IMR-90 (cell line): ENCODE measurements at regions not wholly inside any gene's neighbourhood (a gene's known extent, or its start where the extent isn't known, plus 50 kb on each side); places are given as distances from the start of the nearest gene placed in this dataset.

Experiments used
- ATAC-seq: fragments of 200-7000 bp; cut with Tn5 transposase; 2 replicates; pipeline ENCODE4 v1.9.1; 2020; ENCODE audit warnings: low read depth, mild to moderate bottlenecking, moderate library complexity
- BruUV-seq: library from RNA; stranded (reverse); fragments of 400-500 nt; replicated peaks from 2 replicates; lab custom pipeline; 2021; lab: Mats Ljungman, UMichigan
- CTCF ChIA-PET: fragments of 300-600 bp; formaldehyde crosslinking; extraction: SDS; loops from one replicate; lab custom pipeline; 2021; ENCODE audit warnings: antibody characterized with exemption; lab: Yijun Ruan, JAX
- POLR2A ChIA-PET: fragments of 300-600 bp; sonication (Branson Sonifier 250); formaldehyde crosslinking; loops from one replicate; lab custom pipeline; 2022; ENCODE audit warnings: antibody characterized with exemption; ENCODE audit not compliant: unreplicated experiment; lab: Charles Lee
- DNase-seq: peaks from one replicate; pipeline ENCODE4 v3.0.0; 2013
- H2AFZ ChIP-seq: replicated peaks from 2 replicates; pipeline ENCODE3; 2013; ENCODE audit warnings: low read length, mild to moderate bottlenecking; ENCODE audit not compliant: poor library complexity
- H2AK5ac ChIP-seq: 2 replicates; pipeline ENCODE4 v1.6.1; 2013; ENCODE audit warnings: low read depth, low read length, inconsistent platforms
- H2AK9ac ChIP-seq: replicated peaks from 2 replicates; pipeline ENCODE3; 2013; ENCODE audit warnings: mild to moderate bottlenecking, low read depth, low read length, moderate library complexity; ENCODE audit not compliant: poor library complexity
- H2BK120ac ChIP-seq: 2 replicates; pipeline ENCODE4 v1.6.1; 2013; ENCODE audit warnings: low read depth, low read length, inconsistent platforms
- H2BK15ac ChIP-seq: 3 replicates; pipeline ENCODE4 v1.6.1; 2013; ENCODE audit warnings: low read depth, low read length, inconsistent platforms
- H2BK20ac ChIP-seq: 2 replicates; pipeline ENCODE4 v1.6.1; 2013; ENCODE audit warnings: low read depth, mild to moderate bottlenecking, inconsistent platforms, low read length, moderate library complexity
- H2BK5ac ChIP-seq: 2 replicates; pipeline ENCODE4 v1.6.1; 2013; ENCODE audit warnings: mild to moderate bottlenecking, low read depth, low read length, inconsistent platforms; ENCODE audit not compliant: poor library complexity, severe bottlenecking
- H3K14ac ChIP-seq: replicated peaks from 2 replicates; pipeline ENCODE4 v1.6.1; 2013; ENCODE audit warnings: low read depth, low read length, inconsistent platforms
- H3K18ac ChIP-seq: 2 replicates; pipeline ENCODE4 v1.6.1; 2013; ENCODE audit warnings: low read depth, low read length, control low read depth
- H3K23ac ChIP-seq: 2 replicates; pipeline ENCODE4 v1.6.1; 2013; ENCODE audit warnings: low read depth, low read length, inconsistent platforms
- H3K27ac ChIP-seq: 2 replicates; pipeline ENCODE4 v1.5.1; 2013; ENCODE audit warnings: mild to moderate bottlenecking, control low read depth, low read length; ENCODE audit not compliant: insufficient read depth
- H3K27me3 ChIP-seq: 2 replicates; pipeline ENCODE4 v1.6.1; 2013; ENCODE audit warnings: low read length; ENCODE audit not compliant: control insufficient read depth, insufficient read depth
- H3K36me3 ChIP-seq: 2 replicates; pipeline ENCODE4 v1.6.1; 2013; ENCODE audit warnings: low read length, mixed read lengths; ENCODE audit not compliant: control insufficient read depth, insufficient read depth
- H3K4ac ChIP-seq: 2 replicates; pipeline ENCODE4 v1.6.1; 2013; ENCODE audit warnings: low read depth, low read length, inconsistent platforms
- H3K4me1 ChIP-seq: 2 replicates; pipeline ENCODE4 v1.6.1; 2013; ENCODE audit warnings: low read length, mixed read lengths; ENCODE audit not compliant: control insufficient read depth, insufficient read depth
- H3K4me2 ChIP-seq: 2 replicates; pipeline ENCODE4 v1.6.1; 2013; ENCODE audit warnings: low read depth, mild to moderate bottlenecking, control low read depth, low read length, moderate library complexity
- H3K4me3 ChIP-seq: 2 replicates; pipeline ENCODE4 v1.5.1; 2013; ENCODE audit warnings: low read depth, mild to moderate bottlenecking, control low read depth, low read length, moderate library complexity; ENCODE audit not compliant: insufficient read depth
- H3K56ac ChIP-seq: 2 replicates; pipeline ENCODE4 v1.6.1; 2013; ENCODE audit warnings: low read length, inconsistent platforms; ENCODE audit not compliant: insufficient read depth; ENCODE audit errors: extremely low read depth
- H3K79me1 ChIP-seq, 2 experiments: 2 replicates each; pipeline ENCODE4 v1.6.1; 2013; ENCODE audit warnings: low read length in 2 of 2, inconsistent platforms in 1 of 2, low read depth in 1 of 2
- H3K9ac ChIP-seq: 2 replicates; pipeline ENCODE4 v1.6.1; 2013; ENCODE audit warnings: low read depth, low read length, control low read depth
- H3K9me1 ChIP-seq: 2 replicates; pipeline ENCODE4 v1.6.1; 2013; ENCODE audit warnings: low read length, inconsistent platforms; ENCODE audit not compliant: insufficient read depth
- H3K9me3 ChIP-seq: 2 replicates; pipeline ENCODE4 v1.6.1; 2013; ENCODE audit warnings: low read length; ENCODE audit not compliant: control insufficient read depth, insufficient read depth
- H4K20me1 ChIP-seq: 2 replicates; pipeline ENCODE4 v1.6.1; 2013; ENCODE audit warnings: low read length, inconsistent platforms; ENCODE audit not compliant: insufficient read depth
- H4K5ac ChIP-seq: 2 replicates; pipeline ENCODE4 v1.6.1; 2013; ENCODE audit warnings: mild to moderate bottlenecking, low read depth, low read length, control low read depth
- H4K8ac ChIP-seq, 2 experiments: 2 replicates each; pipeline ENCODE4 v1.6.1; 2013; ENCODE audit warnings: low read depth in 2 of 2, low read length in 2 of 2, control low read depth in 1 of 2, inconsistent platforms in 1 of 2
- H4K91ac ChIP-seq: 2 replicates; pipeline ENCODE4 v1.6.1; 2013; ENCODE audit warnings: low read depth, low read length, inconsistent platforms; ENCODE audit not compliant: insufficient read depth
- CHD1 ChIP-seq: IDR thresholded peaks from 2 replicates; pipeline ENCODE4 v1.6.1; 2012; ENCODE audit warnings: low read depth, low read length, improper control_type of control experiment
- FOS ChIP-seq: fragments of 150-350 bp; IDR thresholded peaks from 2 replicates; pipeline ENCODE4 v1.6.1; 2016; ENCODE audit warnings: low read depth, low read length
- MAZ ChIP-seq: IDR thresholded peaks from 2 replicates; pipeline ENCODE4 v1.6.1; 2012; ENCODE audit warnings: low read depth, mild to moderate bottlenecking, low read length, improper control_type of control experiment, moderate library complexity, borderline replicate concordance
- RAD21 ChIP-seq: IDR thresholded peaks from 2 replicates; pipeline ENCODE4 v1.6.1; 2012; ENCODE audit warnings: low read length, improper control_type of control experiment
- RCOR1 ChIP-seq: IDR thresholded peaks from 2 replicates; pipeline ENCODE4 v1.6.1; 2012; ENCODE audit warnings: mild to moderate bottlenecking, low read length, improper control_type of control experiment; ENCODE audit not compliant: insufficient replicate concordance
- SMC3 ChIP-seq: fragments of 150-350 bp; IDR thresholded peaks from 2 replicates; pipeline ENCODE4 v1.6.1; 2016; ENCODE audit warnings: low read depth, mild to moderate bottlenecking, antibody characterized with exemption, low read length, moderate library complexity
- WGBS, 2 experiments: methylation state at CpG; one replicate each; pipeline versions ENCODE4 v1.1.5 to v1.1.7; 2013; ENCODE audit warnings: missing lambda C conversion rate in 2 of 2; ENCODE audit not compliant: insufficient read length in 1 of 2; ENCODE audit errors: extremely low coverage in 2 of 2; 5-methylcytosine and 5-hydroxymethylcytosine counted together
- dilution Hi-C: fragments of 300-500 bp; cut with HindIII; formaldehyde crosslinking; loops from one replicate; pipeline ENCODE4 v1.14.3; 2018; ENCODE audit warnings: low sequenced_read_pairs; ENCODE audit not compliant: unreplicated experiment
- in situ Hi-C: fragments of 300-500 bp; cut with MboI; formaldehyde crosslinking; loops from 3 replicates; pipeline ENCODE4 v1.14.3; 2019; ENCODE audit warnings: low sequenced_read_pairs, inconsistent platforms, mixed read lengths
- intact Hi-C: fragments of 100-400 bp; cut with micrococcal nuclease; formaldehyde crosslinking; loops from 2 replicates; pipeline ENCODE4 v1.10.0; 2022
- TF ChIP-seq, protein P1 (sequence below): fragments of 150-350 bp; IDR thresholded peaks from 2 replicates; pipeline ENCODE4 v1.6.1; 2017; ENCODE audit warnings: mild to moderate bottlenecking, antibody characterized with exemption, low read length, low read depth

GRCh38 chrX:151828439-151829080, 84.1 kb upstream of the MAGEA4 start:
- H4K8ac ChIP-seq: no peak overlapping the region
- POLR2A ChIA-PET: no interaction called here
- in situ Hi-C loops: no loop called here
- H3K23ac ChIP-seq: no peak overlapping the region
- no peak overlapping the region for H3K4ac ChIP-seq
- no peak overlapping the region for H3K4me2 ChIP-seq
- H2AK9ac ChIP-seq: no peak overlapping the region
- H2BK20ac ChIP-seq: no peak overlapping the region
- H3K56ac ChIP-seq: no peak overlapping the region
- no peaks in the 10 kb centered on the region for H3K79me1 ChIP-seq
- H2BK5ac ChIP-seq: no peak overlapping the region
- CTCF ChIA-PET: no interaction called here
- H4K91ac ChIP-seq: no peak overlapping the region
- no peaks in the 10 kb centered on the region for H3K9me1 ChIP-seq
- H3K9me3 ChIP-seq: peaks cover 18% of the 10 kb centered on the region
- H2AK5ac ChIP-seq: no peak overlapping the region
- no peak overlapping the region for H3K9ac ChIP-seq
- 35% methylated on average over 2 of the region's 2 CpGs; no CpG with 5 or more reads in 1 of the 2 experiments for WGBS, 2 experiments
- H3K36me3 ChIP-seq: no peaks in the 10 kb centered on the region
- ATAC-seq (no peak), DNase-seq (no peak)
- no peak overlapping the region for H3K27ac ChIP-seq
- TF ChIP-seq MAZ (no peak), SMC3 (no peak), FOS (no peak), RAD21 (no peak), RCOR1 (no peak), CHD1 (no peak)
- TF ChIP-seq, protein P1, sequence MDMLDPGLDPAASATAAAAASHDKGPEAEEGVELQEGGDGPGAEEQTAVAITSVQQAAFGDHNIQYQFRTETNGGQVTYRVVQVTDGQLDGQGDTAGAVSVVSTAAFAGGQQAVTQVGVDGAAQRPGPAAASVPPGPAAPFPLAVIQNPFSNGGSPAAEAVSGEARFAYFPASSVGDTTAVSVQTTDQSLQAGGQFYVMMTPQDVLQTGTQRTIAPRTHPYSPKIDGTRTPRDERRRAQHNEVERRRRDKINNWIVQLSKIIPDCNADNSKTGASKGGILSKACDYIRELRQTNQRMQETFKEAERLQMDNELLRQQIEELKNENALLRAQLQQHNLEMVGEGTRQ: no peak
- H3K14ac ChIP-seq: no peak overlapping the region
- dilution Hi-C loops: no loop called here
- no peak overlapping the region for H2BK15ac ChIP-seq
- no TSS peak for BruUV-seq
- no peak overlapping the region for H3K4me3 ChIP-seq
- intact Hi-C loops: no loop called here
- no peak overlapping the region for H2BK120ac ChIP-seq
- no peak overlapping the region for H3K18ac ChIP-seq
- no peak overlapping the region for H4K5ac ChIP-seq
- H3K27me3 ChIP-seq: no peaks in the 10 kb centered on the region
- H4K20me1 ChIP-seq: no peaks in the 10 kb centered on the region
- no peaks in the 10 kb centered on the region for H3K4me1 ChIP-seq
- H2AFZ ChIP-seq: no peak overlapping the region
